ENCODE measurements at regions not wholly inside any gene's neighbourhood (a gene's known extent, or its start where the extent isn't known, plus 50 kb on each side); places are given as distances from the start of the nearest gene placed in this dataset.

DNA sequence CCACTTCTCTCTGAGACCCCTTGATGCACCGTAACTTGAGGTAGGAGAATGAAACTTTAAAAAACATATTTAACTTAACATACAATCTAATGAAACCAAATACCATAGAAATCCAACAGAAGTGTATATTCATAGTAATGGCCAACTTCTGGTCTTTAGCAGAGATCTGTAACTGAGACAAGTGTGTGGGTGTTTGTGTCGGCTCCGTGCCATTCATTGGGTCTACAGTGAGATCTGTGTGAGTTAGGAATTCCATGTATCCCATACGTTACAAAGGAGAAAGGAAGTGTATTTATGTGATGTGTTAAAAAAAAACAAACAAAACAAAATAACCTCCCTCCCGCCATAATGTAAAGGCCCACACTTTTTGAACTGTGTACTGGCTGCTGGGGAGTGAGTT lies 348.0 kb upstream of the NR3C2 start:
- intact Hi-C loops (cut with micrococcal nuclease; ENCODE audit: unreplicated experiment) = loop anchor here (10.0 kb wide), 1 partner anchor 345 kb away; the partner anchor contains the start of gene NR3C2

DNA sequence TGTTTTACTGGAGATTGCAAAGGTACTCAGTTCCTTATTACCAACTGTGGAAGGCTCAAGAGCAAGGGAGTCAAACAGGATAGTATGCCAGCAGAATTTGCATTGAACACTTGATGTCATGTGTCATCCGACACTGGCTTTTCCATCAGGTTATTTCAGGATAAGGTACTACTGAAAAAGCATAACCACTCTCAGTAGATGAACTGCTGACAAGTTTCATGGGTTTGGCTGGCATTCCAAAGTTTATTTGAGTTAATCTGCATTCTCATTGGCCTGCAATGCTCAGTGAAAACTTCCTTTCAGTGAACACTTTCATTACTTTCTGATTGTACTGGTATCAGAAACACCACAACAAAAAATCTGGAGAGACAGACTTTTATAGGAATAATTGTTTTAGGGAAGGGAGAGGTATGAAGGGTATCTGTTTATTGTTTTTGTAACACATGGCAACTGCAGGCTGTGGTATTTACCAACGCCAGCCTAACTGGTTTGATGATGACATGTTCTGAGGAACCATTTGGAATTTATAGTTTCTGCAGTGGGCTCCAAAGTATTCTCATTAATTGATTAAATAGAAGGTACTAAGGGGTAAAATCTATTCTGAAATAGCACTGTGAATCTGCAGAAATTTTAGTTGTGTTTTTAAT lies 345.7 kb upstream of the NR3C2 start:
- Mint-ChIP-seq H3K27ac (ENCODE audit: unreplicated experiment) (no peak overlapping the region), H3K27me3 (ENCODE audit: insufficient read depth, unreplicated experiment) (no peaks in the 10 kb centered on the region), H3K4me1 (ENCODE audit: low read depth, unreplicated experiment) (peaks cover 7% of the 10 kb centered on the region), H3K9me3 (ENCODE audit: unreplicated experiment) (no peaks in the 10 kb centered on the region), H3K4me3 (ENCODE audit: unreplicated experiment) (no peak overlapping the region), H3K36me3 (ENCODE audit: insufficient read depth, unreplicated experiment) (no peaks in the 10 kb centered on the region)
- Histone ChIP-seq H3K9me3 (no peaks in the 10 kb centered on the region), H3K27me3 (replicated peaks; ENCODE audit: control insufficient read depth, insufficient read depth, low read length) (no peaks in the 10 kb centered on the region), H3K36me3 (ENCODE audit: control insufficient read depth, insufficient read depth, low read length) (no peaks in the 10 kb centered on the region), H3K4me3 (ENCODE audit: low read depth, low read length) (no peak overlapping the region), H3K4me1 (peaks cover 12% of the 10 kb centered on the region)
- POLR2A ChIA-PET = no interaction called here
- intact Hi-C loops (cut with micrococcal nuclease; ENCODE audit: unreplicated experiment) = loop anchor here (10.0 kb wide), 1 partner anchor 253 kb away; no protein-coding TSS in a partner anchor
- TF ChIP-seq, protein P1, sequence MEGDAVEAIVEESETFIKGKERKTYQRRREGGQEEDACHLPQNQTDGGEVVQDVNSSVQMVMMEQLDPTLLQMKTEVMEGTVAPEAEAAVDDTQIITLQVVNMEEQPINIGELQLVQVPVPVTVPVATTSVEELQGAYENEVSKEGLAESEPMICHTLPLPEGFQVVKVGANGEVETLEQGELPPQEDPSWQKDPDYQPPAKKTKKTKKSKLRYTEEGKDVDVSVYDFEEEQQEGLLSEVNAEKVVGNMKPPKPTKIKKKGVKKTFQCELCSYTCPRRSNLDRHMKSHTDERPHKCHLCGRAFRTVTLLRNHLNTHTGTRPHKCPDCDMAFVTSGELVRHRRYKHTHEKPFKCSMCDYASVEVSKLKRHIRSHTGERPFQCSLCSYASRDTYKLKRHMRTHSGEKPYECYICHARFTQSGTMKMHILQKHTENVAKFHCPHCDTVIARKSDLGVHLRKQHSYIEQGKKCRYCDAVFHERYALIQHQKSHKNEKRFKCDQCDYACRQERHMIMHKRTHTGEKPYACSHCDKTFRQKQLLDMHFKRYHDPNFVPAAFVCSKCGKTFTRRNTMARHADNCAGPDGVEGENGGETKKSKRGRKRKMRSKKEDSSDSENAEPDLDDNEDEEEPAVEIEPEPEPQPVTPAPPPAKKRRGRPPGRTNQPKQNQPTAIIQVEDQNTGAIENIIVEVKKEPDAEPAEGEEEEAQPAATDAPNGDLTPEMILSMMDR (IDR thresholded peaks at IDR 0.05; ENCODE audit: insufficient read depth in 1 of 2, low read depth in 1 of 2, low read length in 1 of 2, severe bottlenecking in 1 of 2, unreplicated experiment in 1 of 2) = no peak
- BruUV-seq (replicated peaks) = no TSS peak
- DNase-seq = peak in 1 of 2 experiments; percentile 7
- CTCF ChIA-PET = no interaction called here

More for the DNA sequence above, 348.0 kb upstream of the NR3C2 start:
- H3K4me3 ChIP-seq (ENCODE audit: low read depth, low read length) = no peak overlapping the region
- Mint-ChIP-seq H3K27me3 (ENCODE audit: insufficient read depth, unreplicated experiment) (no peaks in the 10 kb centered on the region), H3K27ac (ENCODE audit: unreplicated experiment) (no peak overlapping the region), H3K9me3 (ENCODE audit: unreplicated experiment) (no peaks in the 10 kb centered on the region), H3K4me1 (ENCODE audit: low read depth, unreplicated experiment) (peaks cover 13% of the 10 kb centered on the region), H3K36me3 (ENCODE audit: insufficient read depth, unreplicated experiment) (no peaks in the 10 kb centered on the region), H3K4me3 (ENCODE audit: unreplicated experiment) (no peak overlapping the region)
- H3K36me3 ChIP-seq (ENCODE audit: control insufficient read depth, insufficient read depth, low read length) = no peaks in the 10 kb centered on the region
- DNase-seq = no peak
- ChIA-PET CTCF (no interaction called here), POLR2A (no interaction called here)
- no peaks in the 10 kb centered on the region for H3K27me3 ChIP-seq (replicated peaks; ENCODE audit: control insufficient read depth, insufficient read depth, low read length)
- H3K9me3 ChIP-seq = no peaks in the 10 kb centered on the region
- peaks cover 19% of the 10 kb centered on the region for H3K4me1 ChIP-seq
- TF ChIP-seq, protein P1 (IDR thresholded peaks at IDR 0.05; ENCODE audit: insufficient read depth in 1 of 2, low read depth in 1 of 2, low read length in 1 of 2, severe bottlenecking in 1 of 2, unreplicated experiment in 1 of 2) = no peak
- BruUV-seq (replicated peaks) = no TSS peak

GRCh38 chr4:148787285-148787684 lies 345.1 kb upstream of the NR3C2 start:
- Histone ChIP-seq H3K9me3 (no peaks in the 10 kb centered on the region), H3K4me3 (ENCODE audit: low read depth, low read length) (no peak overlapping the region), H3K36me3 (ENCODE audit: control insufficient read depth, insufficient read depth, low read length) (no peaks in the 10 kb centered on the region), H3K27me3 (replicated peaks; ENCODE audit: control insufficient read depth, insufficient read depth, low read length) (no peaks in the 10 kb centered on the region), H3K4me1 (peaks cover 18% of the 10 kb centered on the region)
- no peak overlapping the region for H3K27ac Mint-ChIP-seq (ENCODE audit: unreplicated experiment)
- POLR2A ChIA-PET = no interaction called here
- peaks cover 5% of the 10 kb centered on the region for H3K9me3 Mint-ChIP-seq (ENCODE audit: unreplicated experiment)
- no TSS peak for BruUV-seq (replicated peaks)
- H3K27me3 Mint-ChIP-seq (ENCODE audit: insufficient read depth, unreplicated experiment) = no peaks in the 10 kb centered on the region
- CTCF ChIA-PET = no interaction called here
- H3K4me3 Mint-ChIP-seq (ENCODE audit: unreplicated experiment) = no peak overlapping the region
- peaks cover 3% of the 10 kb centered on the region for H3K36me3 Mint-ChIP-seq (ENCODE audit: insufficient read depth, unreplicated experiment)
- peaks cover 12% of the 10 kb centered on the region for H3K4me1 Mint-ChIP-seq (ENCODE audit: low read depth, unreplicated experiment)
- TF ChIP-seq, protein P1 (IDR thresholded peaks at IDR 0.05; ENCODE audit: insufficient read depth in 1 of 2, low read depth in 1 of 2, low read length in 1 of 2, severe bottlenecking in 1 of 2, unreplicated experiment in 1 of 2) = no peak
- intact Hi-C loops (cut with micrococcal nuclease; ENCODE audit: unreplicated experiment) = loop anchor here (10.0 kb wide), 1 partner anchor 252 kb away; no protein-coding TSS in a partner anchor
- DNase-seq = no peak
